Neutrophil (primary cell): ENCODE measurements at regions not wholly inside any gene's neighbourhood (a gene's known extent, or its start where the extent isn't known, plus 50 kb on each side); places are given as distances from the start of the nearest gene placed in this dataset.

Experiments used
- H3K27ac ChIP-seq: fragments of 200-600 bp; sonication (generic); 2 replicates; pipeline ENCODE4 v1.5.1; 2016; ENCODE audit warnings: mild to moderate bottlenecking, moderate library complexity
- H3K27me3 ChIP-seq: fragments of 200-600 bp; sonication (generic); 2 replicates; pipeline ENCODE4 v1.6.0; 2016; ENCODE audit warnings: mild to moderate bottlenecking
- H3K36me3 ChIP-seq: fragments of 200-600 bp; sonication (generic); 2 replicates; pipeline ENCODE4 v1.5.1; 2017
- H3K4me1 ChIP-seq, 2 experiments: fragments of 200-600 bp in 1 of 2; sonication (generic) in 1 of 2; 1 replicate in 1 of 2; 2 replicates in 1 of 2; pipeline versions ENCODE4 v1.5.1 to v1.6.1; 2013 to 2016; ENCODE audit warnings: low read depth in 1 of 2, low read length in 1 of 2, mild to moderate bottlenecking in 1 of 2, moderate library complexity in 1 of 2; ENCODE audit not compliant: control insufficient read depth in 1 of 2, insufficient read depth in 1 of 2
- H3K4me3 ChIP-seq, 2 experiments: fragments of 200-600 bp in 1 of 2; sonication (generic) in 1 of 2; 1 replicate in 1 of 2; 2 replicates in 1 of 2; pipeline ENCODE4 v1.5.1; 2013 to 2016; ENCODE audit warnings: low read depth in 1 of 2, low read length in 1 of 2, mild to moderate bottlenecking in 1 of 2, moderate library complexity in 1 of 2
- H3K9me3 ChIP-seq: fragments of 200-600 bp; sonication (generic); 2 replicates; pipeline ENCODE4 v1.5.1; 2016
- CTCF ChIP-seq: fragments of 200-600 bp; sonication (generic); IDR thresholded peaks from 2 replicates; pipeline ENCODE4 v1.5.1; 2016; ENCODE audit warnings: antibody characterized with exemption

DNA sequence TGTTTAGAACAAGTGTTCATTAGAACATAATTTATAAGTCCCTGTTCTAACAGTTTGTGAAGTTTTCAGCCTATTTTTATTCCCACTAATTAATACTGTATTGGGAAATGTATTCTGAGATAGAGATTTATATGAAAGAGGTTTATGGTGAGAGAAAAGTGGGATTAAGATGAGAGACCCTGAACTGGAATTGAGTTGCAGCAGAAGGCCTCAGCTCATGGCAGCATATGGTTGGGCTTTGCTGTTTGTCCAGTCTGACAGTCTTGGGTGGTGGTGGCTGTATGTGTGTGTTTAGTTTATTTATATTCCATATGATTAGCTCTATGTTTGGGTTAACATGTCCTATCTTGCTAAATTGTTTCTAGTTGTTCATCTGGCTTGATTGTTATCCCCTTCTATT, 575.1 kb downstream of the SLITRK5 start:
- Histone ChIP-seq H3K36me3 (no peaks in the 10 kb centered on the region), H3K4me1 (no peaks in the 10 kb centered on the region), H3K9me3 (no peaks in the 10 kb centered on the region), H3K27me3 (no peaks in the 10 kb centered on the region), H3K27ac (no peak overlapping the region), H3K4me3 (no peak overlapping the region)
- no peak for TF ChIP-seq CTCF

GRCh38 chr13:88248393-88248792, 577.2 kb downstream of the SLITRK5 start:
- H3K27me3 ChIP-seq: no peaks in the 10 kb centered on the region
- no peaks in the 10 kb centered on the region for H3K9me3 ChIP-seq
- no peak for TF ChIP-seq CTCF
- no peaks in the 10 kb centered on the region for H3K36me3 ChIP-seq
- H3K4me1 ChIP-seq: no peaks in the 10 kb centered on the region
- no peak overlapping the region for H3K27ac ChIP-seq
- no peak overlapping the region for H3K4me3 ChIP-seq

GRCh38 chr13:88257706-88258105, 586.5 kb downstream of the SLITRK5 start:
- Histone ChIP-seq H3K4me3 (no peak overlapping the region), H3K4me1 (no peaks in the 10 kb centered on the region), H3K9me3 (no peaks in the 10 kb centered on the region), H3K36me3 (no peaks in the 10 kb centered on the region), H3K27me3 (no peaks in the 10 kb centered on the region), H3K27ac (no peak overlapping the region)
- TF ChIP-seq CTCF: no peak

DNA sequence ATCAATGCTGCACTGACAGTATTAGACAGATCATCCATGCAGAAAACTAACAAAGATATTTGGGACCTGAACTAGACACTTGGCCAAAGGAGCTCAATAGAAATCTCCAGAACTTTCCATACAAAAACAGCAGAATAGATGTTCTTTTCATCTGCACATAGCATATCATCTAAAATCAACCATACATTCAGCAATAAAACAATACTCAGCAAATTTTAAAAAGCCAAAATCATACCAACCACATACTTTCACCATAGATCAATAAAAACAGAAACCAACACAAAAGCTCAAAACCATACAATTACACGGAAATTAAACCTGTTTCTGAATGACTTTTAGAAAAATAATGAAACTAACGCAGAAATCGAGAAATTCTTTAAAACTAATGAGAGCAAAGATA, 592.6 kb downstream of the SLITRK5 start:
- Histone ChIP-seq H3K9me3 (no peaks in the 10 kb centered on the region), H3K27ac (no peak overlapping the region), H3K4me1 (no peaks in the 10 kb centered on the region), H3K27me3 (no peaks in the 10 kb centered on the region), H3K36me3 (no peaks in the 10 kb centered on the region), H3K4me3 (no peak overlapping the region)
- TF ChIP-seq CTCF: no peak

- H3K36me3 ChIP-seq: no peaks in the 10 kb centered on the region
- no peak for TF ChIP-seq CTCF
- no peaks in the 10 kb centered on the region for H3K27me3 ChIP-seq
- no peak overlapping the region for H3K27ac ChIP-seq
- H3K4me3 ChIP-seq: no peak overlapping the region
- no peaks in the 10 kb centered on the region for H3K4me1 ChIP-seq
- no peaks in the 10 kb centered on the region for H3K9me3 ChIP-seq
These were observed 610.7 kb downstream of the SLITRK5 start for GRCh38 chr13:88281841-88282240.

DNA sequence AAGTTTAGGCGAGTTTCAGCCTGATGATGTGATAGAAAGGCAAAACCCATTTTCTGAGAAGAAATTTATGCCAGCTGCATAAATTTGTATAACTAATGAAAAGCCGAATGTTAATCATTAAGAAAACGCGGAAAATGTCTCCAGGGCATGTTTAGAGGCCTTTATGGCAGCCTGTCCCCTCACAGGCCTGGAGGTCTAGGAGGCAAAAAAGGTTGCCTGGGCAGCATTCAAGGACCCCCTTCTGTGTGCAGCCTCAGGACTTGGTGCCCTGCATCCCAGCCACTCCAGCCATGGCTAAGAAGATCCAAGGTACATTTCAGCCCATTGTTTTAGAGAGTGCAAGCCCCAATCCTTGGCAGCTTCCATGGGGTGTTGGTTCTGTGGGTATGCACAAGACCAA, 614.2 kb downstream of the SLITRK5 start:
- Histone ChIP-seq H3K4me3 (no peak overlapping the region), H3K36me3 (no peaks in the 10 kb centered on the region), H3K4me1 (no peaks in the 10 kb centered on the region), H3K9me3 (no peaks in the 10 kb centered on the region), H3K27ac (no peak overlapping the region), H3K27me3 (no peaks in the 10 kb centered on the region)
- TF ChIP-seq CTCF: no peak
